ENCODE measurements at regions not wholly inside any gene's neighbourhood (a gene's known extent, or its start where the extent isn't known, plus 50 kb on each side); places are given as distances from the start of the nearest gene placed in this dataset.

GRCh38 chr2:5803547-5803946 is 111.4 kb downstream of the SOX11 start:
- TF ChIP-seq, protein P1, sequence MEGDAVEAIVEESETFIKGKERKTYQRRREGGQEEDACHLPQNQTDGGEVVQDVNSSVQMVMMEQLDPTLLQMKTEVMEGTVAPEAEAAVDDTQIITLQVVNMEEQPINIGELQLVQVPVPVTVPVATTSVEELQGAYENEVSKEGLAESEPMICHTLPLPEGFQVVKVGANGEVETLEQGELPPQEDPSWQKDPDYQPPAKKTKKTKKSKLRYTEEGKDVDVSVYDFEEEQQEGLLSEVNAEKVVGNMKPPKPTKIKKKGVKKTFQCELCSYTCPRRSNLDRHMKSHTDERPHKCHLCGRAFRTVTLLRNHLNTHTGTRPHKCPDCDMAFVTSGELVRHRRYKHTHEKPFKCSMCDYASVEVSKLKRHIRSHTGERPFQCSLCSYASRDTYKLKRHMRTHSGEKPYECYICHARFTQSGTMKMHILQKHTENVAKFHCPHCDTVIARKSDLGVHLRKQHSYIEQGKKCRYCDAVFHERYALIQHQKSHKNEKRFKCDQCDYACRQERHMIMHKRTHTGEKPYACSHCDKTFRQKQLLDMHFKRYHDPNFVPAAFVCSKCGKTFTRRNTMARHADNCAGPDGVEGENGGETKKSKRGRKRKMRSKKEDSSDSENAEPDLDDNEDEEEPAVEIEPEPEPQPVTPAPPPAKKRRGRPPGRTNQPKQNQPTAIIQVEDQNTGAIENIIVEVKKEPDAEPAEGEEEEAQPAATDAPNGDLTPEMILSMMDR (conservative IDR thresholded peaks at IDR 0.05; ENCODE audit: low read length): no peak
- TF ChIP-seq EZH2phosphoT487 (IDR thresholded peaks at IDR 0.05; ENCODE audit: borderline replicate concordance): no peak

Measured in Loucy (cell line).